SKM-1 (cell line): ENCODE measurements at regions not wholly inside any gene's neighbourhood (a gene's known extent, or its start where the extent isn't known, plus 50 kb on each side); places are given as distances from the start of the nearest gene placed in this dataset.

ENCODE experiments used
- DNase-seq: peaks from one replicate; lab custom pipeline; 2025; ENCODE audit not compliant: unreplicated experiment; lab: John Stamatoyannopoulos, UW

DNA sequence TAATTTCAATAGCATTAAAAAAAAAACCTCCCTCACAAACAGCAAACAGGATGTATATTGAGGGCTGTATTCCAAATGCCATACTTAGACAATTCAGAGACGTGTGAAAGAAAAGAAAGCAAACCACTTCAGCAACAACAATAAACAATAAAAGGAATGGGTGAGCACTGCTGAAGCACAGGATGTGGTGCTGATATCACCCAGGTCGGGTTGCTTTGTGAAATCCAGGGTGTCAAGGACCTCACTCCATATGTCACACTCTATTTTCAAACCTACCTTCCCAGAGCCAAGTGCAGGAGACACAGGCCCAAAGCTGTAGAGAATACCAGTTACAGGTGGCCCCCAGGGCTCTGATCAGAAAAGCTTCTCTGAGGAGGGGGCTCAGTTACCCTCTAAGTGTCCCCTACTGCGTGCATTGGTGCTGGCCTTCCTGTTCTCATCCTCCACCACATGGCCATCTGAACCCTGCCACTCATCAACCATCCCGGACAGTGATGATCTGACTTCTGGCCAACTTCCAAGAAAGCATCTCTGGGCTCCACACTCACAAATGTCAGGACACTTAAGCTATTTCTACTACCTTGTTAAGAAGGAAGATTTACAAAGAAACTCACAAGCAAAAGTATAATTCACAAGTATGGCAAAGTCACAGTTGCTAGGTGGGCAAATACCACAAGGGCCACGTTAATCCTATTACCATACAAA, 363.0 kb downstream of the SS18 start:
- DNase-seq, result no peak

DNA sequence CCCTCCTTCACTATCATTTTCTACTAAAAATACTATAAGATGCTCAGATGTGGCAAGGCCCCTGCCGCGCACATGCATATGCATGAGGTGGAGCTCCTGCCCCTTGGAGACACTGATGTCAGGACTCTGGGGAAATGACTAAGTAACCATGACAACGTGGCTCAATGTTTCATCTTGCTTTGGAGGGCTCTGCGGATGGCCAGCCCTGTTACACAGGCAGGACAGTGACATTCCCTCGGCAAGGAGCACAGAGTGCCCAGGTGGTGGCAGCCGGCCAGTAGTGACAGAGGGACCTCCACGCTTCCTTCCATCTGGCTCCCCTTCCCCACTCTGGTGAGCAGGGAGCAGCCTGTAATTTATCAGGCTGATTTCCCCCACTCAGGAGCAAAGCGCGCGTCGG, 364.1 kb downstream of the SS18 start:
- DNase-seq, result no peak

DNA sequence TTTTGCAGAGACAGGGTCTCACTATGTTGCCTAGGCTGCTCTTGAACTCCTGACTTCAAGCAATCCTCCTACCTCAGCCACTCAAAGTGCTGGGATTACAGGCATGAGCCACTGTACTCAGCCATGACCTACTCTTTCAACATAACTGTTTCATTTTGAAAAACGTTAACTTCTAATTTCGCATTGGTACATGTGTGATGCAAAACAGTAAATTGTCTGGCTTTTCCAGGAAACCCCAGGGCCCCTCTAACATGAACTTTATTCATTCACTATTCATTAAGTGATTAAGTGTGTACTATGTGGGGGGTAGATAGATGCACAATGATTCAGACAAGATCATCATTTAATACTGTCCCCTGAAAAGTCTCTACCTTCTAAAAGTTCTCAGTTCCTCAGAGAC, 364.9 kb downstream of the SS18 start:
- DNase-seq, result no peak

DNA sequence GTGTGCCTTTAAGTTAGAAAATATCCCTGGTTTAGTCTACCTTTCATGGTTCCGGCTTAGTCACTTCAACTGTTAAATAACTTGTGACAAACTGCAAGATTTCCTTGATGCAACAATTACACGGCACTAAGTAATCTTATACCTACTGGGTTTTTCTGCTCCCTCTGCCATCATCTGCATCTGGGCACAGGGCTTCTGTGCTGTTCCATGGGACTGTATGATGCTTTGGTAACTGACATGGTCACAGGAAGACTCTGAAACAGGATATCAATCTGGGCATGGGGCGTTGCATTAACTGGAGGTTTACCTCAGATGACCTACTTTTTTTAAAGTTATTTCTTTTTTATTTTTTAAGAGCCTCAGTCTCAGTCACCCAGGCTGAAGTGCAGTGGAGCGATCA, 365.4 kb downstream of the SS18 start:
- DNase-seq, result no peak

DNA sequence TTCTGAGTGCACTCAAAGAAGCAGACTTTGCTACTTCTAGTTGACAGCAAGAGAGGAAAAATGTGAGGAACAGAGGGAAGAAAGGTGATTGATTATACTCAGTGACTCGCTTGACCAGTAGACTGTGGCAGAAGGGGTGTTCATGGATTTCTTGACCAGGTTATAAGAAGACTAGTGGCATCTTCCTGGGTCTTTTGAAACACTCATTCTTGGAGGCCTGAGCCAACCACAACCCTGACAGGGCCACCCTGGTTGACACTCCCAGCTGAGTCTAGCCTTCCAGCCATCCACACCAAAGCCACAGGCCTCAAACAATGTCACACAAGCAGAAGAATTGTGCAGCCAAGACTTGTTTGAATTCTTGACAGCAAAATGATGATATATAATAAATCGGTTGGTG, 366.3 kb downstream of the SS18 start:
- DNase-seq, result no peak

DNA sequence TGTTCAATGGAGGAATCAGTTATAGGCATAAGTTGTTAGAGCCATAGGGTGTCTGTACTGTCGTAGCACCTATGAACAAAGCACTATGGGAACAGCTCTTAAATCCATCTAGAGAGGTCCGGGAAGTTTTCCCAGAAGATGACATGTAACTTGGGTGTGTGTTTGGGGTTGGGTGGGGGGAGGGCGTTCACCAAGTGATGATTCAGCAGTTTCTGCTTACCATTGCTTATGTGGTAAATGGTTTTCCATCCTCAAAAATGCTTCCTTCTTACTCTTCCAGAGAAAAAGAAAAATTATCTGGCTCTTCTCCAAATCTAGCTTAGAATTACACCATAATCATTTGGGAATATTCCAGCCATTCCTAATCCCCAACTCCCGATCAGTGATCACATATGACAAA, 361.1 kb upstream of the ZNF521 start:
- no peak for DNase-seq

DNA sequence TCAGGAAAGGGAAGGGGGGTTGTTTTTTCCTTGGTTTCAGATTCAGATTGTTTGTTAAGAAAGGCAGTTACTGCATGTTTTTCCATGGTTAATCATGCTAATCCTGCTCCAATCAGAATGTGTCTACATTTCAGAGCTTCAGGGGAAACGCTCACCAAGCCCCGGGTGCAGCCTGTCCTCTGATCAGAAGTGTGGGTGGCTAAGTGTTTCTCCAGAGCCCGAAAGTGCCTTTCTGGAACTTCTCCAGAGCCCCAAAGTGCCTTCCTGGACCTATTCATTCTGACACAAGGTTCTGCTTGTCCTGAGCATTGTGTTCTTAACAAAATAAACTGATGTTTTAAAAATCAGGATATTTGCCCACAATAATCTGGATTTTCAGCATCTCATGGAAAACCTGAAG, 359.0 kb upstream of the ZNF521 start:
- DNase-seq, result no peak

DNA sequence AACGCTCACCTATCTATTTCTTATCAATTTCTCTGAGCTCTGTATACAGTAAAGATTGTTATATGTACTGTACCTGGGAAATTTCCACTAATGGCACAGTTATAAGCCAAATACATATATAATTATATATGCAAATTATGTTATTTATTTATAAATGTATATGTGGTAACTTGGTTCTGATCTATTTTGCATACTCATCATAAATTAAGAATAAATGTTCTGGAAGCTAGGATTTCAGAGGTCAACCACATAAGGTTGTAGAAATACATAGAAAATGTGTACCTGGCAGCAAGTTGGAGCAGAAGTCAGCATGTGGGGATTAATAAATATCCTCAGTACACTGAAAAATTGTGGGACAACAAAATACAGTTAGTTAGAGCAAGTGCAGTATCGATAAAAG, 353.7 kb upstream of the ZNF521 start:
- no peak for DNase-seq

DNA sequence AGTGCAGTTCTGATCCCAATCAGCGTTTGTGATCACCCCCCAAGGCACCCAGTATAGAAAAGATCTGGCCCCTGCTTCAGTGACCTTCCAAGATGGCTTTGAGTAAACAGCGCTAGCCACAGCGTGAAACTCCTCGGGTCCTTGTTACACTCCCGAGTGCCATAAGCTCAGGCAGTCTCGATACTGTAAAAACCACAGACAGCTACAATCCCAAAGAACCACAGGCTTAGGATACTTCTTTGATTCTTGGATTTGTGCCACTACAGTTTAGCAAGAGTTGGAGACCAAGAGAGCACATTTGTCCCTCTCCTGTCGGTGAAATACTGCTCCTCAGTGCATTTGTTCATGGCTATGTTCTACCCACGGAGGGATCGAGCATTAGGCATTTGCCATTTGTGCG, 352.5 kb upstream of the ZNF521 start:
- no peak for DNase-seq

DNA sequence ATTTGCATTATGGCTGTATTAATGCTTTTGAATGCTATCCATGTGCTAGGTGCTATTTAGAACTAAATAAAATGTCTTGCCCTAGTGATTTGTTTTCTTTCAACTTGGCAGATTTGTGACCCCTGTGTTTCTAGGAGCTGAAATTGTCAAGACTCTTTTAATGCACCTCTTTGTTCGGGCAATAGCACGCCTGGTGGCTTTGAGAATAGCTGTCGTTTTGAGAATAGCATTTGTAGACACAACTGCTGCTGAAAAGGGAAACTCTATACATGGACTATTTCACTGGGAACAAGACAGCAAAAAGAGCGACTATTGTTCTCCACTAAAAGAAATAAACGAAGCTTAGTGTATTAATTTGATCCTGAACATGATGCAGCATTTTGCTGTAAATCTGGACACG, 352.1 kb upstream of the ZNF521 start:
- no peak for DNase-seq

DNA sequence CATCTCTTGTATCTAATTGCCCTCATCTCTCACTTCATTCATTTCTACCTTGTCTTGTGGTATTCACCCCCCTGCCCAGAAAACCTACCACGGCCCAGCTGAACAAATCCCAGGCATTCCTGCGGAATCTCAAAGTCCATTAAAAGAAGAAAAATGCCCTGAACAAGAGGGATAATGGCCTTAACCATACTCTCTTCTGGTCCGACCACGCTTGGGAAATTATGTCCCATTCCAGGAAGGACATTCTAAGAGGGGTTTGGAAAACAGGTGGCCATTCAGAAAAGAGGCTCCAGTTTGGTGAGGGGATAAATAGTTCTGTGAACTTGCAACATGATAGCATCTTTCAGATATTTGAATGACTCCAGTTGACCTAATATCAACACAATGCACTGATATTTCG, 349.9 kb upstream of the ZNF521 start:
- no peak for DNase-seq

DNA sequence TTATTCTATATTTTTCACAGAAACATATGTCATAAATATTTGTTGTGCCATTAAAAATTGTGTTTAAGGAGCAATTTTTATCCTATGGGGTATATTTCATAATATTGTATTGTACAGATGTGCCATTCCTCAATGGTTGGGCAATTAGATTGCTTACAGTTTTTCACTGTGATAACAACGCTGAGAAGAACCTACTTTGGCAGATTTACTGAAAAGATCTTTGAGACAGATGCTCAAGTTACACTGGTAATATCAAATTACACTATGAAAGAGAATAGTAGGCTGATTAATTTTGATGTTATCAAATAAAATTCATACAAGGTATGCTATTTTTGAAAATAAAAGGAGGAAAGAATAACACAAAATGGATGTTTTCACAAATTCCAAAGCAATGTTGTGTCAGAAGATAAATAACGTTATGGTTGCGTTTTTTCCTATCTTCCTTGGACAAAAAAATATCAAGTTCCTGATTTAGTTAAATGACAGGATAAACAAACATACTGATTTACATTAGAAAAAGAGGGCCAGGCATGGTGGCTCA, 335.1 kb upstream of the ZNF521 start:
- DNase-seq, result no peak

DNA sequence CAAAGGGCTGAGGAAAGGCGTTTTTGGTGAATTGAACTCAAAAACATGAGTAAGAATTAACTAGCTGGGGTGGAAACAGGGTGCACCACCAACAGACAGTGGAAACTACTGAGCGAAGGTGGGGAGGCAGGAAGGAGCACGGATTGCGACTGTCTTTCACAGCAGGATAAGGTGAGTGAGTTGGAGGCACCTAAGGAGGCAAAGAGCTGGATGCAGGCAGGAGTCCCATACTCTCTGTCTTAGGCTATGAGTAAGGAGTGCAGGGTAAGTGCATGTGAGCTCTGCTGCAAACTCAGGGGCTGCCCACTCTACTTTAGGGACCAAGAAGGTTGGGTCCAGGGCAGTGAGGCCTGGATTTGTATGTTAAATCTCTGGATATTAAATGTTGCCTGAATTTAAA, 333.1 kb upstream of the ZNF521 start:
- no peak for DNase-seq

DNA sequence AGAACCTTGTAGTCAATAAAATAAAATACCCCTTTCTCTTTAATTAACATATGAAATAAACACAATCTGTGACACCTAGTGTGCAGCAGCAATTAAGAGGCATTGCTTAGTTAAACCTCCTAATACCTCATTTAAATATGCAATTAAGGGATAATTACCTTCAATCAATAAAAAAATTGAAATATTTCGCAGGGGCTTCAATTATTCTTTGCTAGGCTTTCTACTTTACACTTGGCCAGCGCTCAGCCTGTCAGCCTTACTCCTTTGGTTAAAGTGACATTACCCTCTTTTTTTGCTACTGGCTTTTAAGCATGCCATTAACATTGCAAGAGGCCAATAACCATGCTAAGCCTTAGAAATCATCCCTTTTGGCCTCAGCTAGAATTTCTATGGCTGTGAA, 327.5 kb upstream of the ZNF521 start:
- no peak for DNase-seq

DNA sequence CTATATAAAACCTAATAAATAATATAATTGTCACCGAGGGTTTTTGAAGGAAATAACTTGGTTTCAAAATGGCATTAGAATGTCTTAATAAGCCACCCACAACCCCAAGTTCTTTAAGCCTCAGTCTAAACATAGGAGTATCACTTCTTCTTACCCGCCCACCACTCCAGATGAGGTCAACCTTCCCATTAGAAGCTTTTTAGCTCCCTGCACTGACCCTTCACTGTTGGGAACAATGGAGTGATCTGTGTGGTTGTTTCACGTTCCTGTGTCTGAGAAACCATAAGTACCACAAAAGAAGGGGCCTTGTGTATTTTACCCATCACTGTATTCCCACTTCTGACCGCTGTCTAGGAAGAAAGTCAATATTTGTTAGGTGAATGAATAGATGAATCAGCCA, 326.3 kb upstream of the ZNF521 start:
- no peak for DNase-seq

DNA sequence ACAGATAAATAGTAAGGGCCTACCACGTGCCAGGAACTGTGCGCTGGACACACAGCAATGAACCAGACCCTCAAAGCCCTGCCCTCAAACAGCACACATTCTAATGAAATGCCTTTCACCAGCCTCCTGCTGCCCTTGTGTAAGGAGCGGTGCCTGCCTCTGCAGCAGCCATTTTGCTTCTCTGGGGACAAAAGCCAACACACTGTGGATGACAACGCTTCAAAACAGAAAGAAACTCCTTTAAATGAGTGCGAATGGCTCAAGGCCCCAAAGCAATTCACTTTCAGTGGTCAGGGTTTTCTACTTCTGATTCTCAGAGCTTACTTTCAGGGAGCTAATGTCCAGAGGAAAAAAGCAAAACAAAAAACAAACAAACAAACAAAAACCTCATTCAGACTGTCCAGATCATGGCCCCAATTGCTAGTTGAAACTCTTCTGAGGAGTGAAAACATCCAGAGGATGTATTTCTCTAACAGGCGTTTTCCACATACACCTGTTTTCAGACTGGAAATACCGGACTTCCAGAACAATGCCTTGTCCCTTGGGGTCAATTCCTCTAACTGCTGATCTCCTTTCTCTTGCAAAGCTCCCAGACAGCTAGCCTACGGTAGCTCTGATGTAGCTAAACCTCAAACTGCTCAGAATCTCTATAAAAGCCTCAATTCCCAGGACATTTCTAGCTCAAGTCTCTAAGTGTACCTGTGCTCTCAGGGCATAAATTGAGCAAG, 323.3 kb upstream of the ZNF521 start:
- no peak for DNase-seq

DNA sequence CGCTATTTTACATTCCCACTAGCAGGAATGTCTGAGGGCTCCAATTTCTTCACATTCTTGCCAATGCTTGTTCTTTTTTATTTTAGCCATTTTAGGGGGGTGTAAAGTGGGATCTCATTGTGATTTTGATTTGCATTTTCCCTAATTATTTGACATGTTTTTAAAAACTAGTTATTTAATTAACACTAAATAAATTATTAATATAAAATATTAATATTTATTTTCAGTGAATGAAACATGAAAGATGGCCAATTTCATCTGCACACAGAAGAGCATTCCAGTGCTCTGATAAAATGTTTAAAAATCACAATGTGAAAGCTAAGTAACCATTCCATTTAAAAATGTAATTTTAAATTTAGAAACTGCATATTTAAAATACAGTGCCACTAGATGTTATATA, 322.2 kb upstream of the ZNF521 start:
- no peak for DNase-seq

DNA sequence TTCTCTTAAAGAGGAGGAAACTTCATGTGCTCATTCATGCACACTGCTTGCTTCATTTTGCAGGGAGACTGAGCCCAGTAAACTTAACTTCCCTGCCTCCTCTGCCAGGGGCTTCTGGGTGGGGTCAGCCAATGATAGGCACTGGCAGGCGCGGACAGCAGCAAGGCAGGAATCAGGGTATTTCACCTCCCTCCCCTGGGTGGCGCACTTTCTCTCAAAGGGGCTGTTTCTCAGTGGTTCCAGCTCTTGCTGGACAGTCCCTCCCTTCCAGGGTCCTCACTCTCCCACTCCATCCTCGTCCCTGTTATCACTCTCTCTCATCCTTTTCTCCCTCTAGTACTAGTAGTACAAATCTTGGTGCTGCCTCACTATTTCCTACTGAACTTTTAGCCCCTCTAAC, 320.5 kb upstream of the ZNF521 start:
- DNase-seq, result no peak

DNA sequence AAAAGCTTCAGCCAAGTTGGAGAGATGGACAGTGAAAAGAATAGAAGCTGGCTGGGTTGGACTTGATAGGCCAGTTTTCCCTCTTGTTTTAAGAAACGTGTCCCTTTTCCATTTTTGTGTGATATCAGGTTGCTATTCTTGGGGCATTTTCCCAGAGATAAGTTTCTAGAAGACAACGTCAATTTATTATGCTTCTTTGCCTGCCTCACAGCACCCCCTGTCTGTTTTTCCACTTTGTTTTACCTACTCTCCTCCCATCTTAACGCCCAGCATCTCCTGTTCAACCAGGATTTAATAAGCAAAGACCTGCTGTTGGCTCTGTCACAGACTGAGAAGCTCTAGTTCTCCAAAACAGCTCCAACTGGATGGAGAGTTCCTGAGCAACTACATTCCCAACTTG, 317.8 kb upstream of the ZNF521 start:
- DNase-seq, result no peak

DNA sequence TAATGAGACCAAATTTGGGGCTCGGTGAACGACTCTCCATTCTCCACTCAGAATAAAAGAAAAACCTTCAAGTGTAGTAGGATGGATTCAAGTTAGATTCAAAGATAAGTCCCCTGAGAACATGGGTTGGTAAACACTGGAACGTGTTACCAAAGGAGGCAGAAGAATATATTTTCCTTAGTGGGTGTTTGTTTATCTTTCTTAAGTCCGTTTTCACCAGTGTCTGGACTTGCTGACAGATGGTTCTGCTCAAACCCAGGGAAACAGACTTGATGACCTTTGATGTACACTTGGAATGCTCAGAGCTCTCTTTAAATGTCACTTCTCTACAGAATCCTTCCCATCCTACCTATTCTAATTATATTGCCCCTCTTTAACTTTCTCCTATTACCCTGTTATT, 310.3 kb upstream of the ZNF521 start:
- DNase-seq, result no peak

DNA sequence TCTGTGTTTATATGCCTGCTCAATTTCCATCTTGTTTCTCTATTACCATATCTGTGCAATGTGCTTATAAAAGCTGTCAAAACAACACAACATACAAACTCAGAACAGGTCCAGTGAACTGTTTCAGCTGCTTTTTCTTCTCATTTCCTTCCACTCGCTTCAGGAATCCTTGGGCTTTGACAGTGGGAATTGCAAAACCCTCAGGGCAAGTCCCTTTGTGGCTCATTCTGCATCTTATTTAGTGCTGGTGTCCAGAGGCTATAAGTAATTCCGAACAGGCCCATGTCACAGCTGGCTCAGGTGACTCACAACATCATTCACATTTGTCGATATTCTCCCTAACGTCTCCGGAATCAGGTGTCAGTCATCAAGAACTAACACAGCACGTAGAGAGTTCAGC, 309.9 kb upstream of the ZNF521 start:
- DNase-seq, result no peak

DNA sequence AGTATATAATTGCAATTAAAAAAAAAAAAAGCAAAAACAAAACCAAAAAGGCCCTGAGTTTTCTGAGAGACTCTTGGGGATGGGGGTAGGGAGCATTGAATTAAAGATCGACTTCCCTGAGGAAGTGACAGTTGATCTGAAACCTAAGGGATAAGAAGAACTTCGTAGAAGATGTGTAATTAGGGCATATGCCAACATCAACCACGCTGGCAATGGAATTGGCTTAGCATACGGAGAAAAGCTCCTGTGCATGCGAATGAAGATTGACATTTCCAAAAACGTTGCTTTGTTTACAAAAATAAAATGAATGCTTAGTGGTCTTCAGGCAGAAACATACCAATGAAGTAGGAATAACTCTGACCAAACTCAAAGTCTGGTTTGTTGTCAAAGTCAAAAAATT, 307.6 kb upstream of the ZNF521 start:
- DNase-seq, result no peak

DNA sequence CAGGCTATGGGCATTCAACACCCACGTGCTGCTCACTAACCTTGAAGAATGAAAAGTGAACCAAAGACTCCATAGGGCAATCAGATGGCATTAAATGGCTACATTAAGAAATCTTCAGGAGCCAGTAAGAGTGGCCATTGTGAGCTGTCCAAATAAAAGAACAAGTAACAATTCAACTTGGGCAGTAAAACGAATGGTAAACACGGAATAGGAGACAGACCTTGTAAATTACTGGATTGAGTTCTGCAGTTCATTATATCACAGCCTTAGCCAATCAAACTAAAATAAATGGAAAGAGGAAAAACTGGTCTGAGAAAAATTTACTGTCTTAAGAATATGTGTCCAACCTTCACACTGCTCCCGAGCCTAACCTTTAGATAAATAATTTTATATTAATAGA, 306.5 kb upstream of the ZNF521 start:
- DNase-seq, result no peak
